ENCODE measurements at regions not wholly inside any gene's neighbourhood (a gene's known extent, or its start where the extent isn't known, plus 50 kb on each side); places are given as distances from the start of the nearest gene placed in this dataset.
A peak's percentile ranks its signal among the peaks of the same experiment; 100 is the strongest.
"Not testable (repeated sequence)": the region's sequence is repeated elsewhere in the genome, so short reads cannot be mapped to it uniquely, and the experiment has no call there.

GRCh38 chr18:70822691-70823090 is 533.8 kb downstream of the SOCS6 start:
- DNase-seq (ENCODE audit: low spot score) = no peak

GRCh38 chr18:70822117-70822516 is 533.3 kb downstream of the SOCS6 start:
- no peak for DNase-seq (ENCODE audit: low spot score)

GRCh38 chr18:70808481-70809056 is 519.7 kb downstream of the SOCS6 start:
- DNase-seq (ENCODE audit: low spot score) = no peak

- peak; percentile 4 for DNase-seq (ENCODE audit: low spot score)
Observed at GRCh38 chr18:70781860-70782453, 493.1 kb downstream of the SOCS6 start.

- not testable (repeated sequence) for DNase-seq (ENCODE audit: low spot score)
Observed at GRCh38 chr18:70766254-70766653, 477.4 kb downstream of the SOCS6 start.

- no peak for DNase-seq (ENCODE audit: low spot score)
Observed at GRCh38 chr18:70762812-70763211, 474.0 kb downstream of the SOCS6 start.

- no peak for DNase-seq (ENCODE audit: low spot score)
Observed at GRCh38 chr18:70758780-70759179, 469.9 kb downstream of the SOCS6 start.

GRCh38 chr18:70754486-70754885 is 465.6 kb downstream of the SOCS6 start:
- DNase-seq (ENCODE audit: low spot score) = no peak

- no peak for DNase-seq (ENCODE audit: low spot score)
Observed at GRCh38 chr18:70732916-70733315, 444.1 kb downstream of the SOCS6 start.

- DNase-seq (ENCODE audit: low spot score) = no peak
Observed at GRCh38 chr18:70732188-70732587, 443.3 kb downstream of the SOCS6 start.

GRCh38 chr18:70720607-70721006 is 431.8 kb downstream of the SOCS6 start:
- no peak for DNase-seq (ENCODE audit: low spot score)

- no peak for DNase-seq (ENCODE audit: low spot score)
Observed at GRCh38 chr18:70709720-70710119, 420.9 kb downstream of the SOCS6 start.

- DNase-seq (ENCODE audit: low spot score) = no peak
Observed at GRCh38 chr18:70709144-70709543, 420.3 kb downstream of the SOCS6 start.

GRCh38 chr18:70705831-70706416 is 417.1 kb downstream of the SOCS6 start:
- no peak for DNase-seq (ENCODE audit: low spot score)

GRCh38 chr18:70700496-70700895 is 411.7 kb downstream of the SOCS6 start:
- DNase-seq (ENCODE audit: low spot score) = no peak

GRCh38 chr18:70698574-70698973 is 409.7 kb downstream of the SOCS6 start:
- DNase-seq (ENCODE audit: low spot score) = no peak

- no peak for DNase-seq (ENCODE audit: low spot score)
Observed at GRCh38 chr18:70693246-70693645, 404.4 kb downstream of the SOCS6 start.

- DNase-seq (ENCODE audit: low spot score) = not testable (repeated sequence)
Observed at GRCh38 chr18:70689765-70690164, 400.9 kb downstream of the SOCS6 start.

- DNase-seq (ENCODE audit: low spot score) = no peak
Observed at GRCh38 chr18:70688286-70688685, 399.4 kb downstream of the SOCS6 start.

- no peak for DNase-seq (ENCODE audit: low spot score)
Observed at GRCh38 chr18:70684821-70685220, 396.0 kb downstream of the SOCS6 start.

- no peak for DNase-seq (ENCODE audit: low spot score)
Observed at GRCh38 chr18:70683263-70683662, 394.4 kb downstream of the SOCS6 start.

GRCh38 chr18:70674896-70675295 is 386.1 kb downstream of the SOCS6 start:
- no peak for DNase-seq (ENCODE audit: low spot score)

GRCh38 chr18:70673831-70674230 is 385.0 kb downstream of the SOCS6 start:
- DNase-seq (ENCODE audit: low spot score) = no peak

- DNase-seq (ENCODE audit: low spot score) = no peak
Observed at GRCh38 chr18:70672581-70672980, 383.7 kb downstream of the SOCS6 start.

Data from HuH-7 (cell line).